ENCODE measurements at regions not wholly inside any gene's neighbourhood (a gene's known extent, or its start where the extent isn't known, plus 50 kb on each side); places are given as distances from the start of the nearest gene placed in this dataset.

DNA sequence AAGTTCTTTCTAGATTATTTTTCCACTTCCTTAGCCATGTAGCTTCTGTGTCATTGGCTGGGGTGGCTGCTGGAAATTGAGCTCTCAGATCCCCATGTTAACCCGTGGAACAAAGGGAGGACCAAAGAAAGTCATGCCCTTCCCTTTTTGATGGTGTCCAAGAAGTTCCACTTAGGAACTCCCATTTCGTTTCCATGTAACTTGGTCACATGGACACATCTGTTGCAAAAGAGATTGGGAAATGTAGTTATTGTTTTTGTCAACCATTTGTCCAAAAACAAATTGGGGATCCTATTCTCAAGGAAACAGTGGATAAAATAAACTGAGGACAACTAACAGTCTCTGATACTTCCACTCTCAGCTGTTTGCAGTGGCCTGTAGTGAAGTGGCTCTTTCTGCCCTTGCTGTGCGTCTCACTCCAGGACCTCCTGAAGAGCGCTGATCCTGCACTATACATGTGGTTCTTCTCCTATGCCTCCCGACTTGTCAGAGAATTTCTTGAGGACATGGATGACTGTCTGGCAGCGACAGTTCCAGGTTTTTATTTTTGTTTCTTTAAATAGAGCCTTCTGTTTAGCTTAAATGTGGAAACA, 125.3 kb upstream of the LNX1 start:
- H3K9me2 ChIP-seq, result no peaks in the 10 kb centered on the region
- 94% methylated on average over 6 of the region's 6 CpGs for WGBS (ENCODE audit: low lambda C conversion rate)
- H3F3A ChIP-seq (replicated peaks; ENCODE audit: insufficient read depth), result peaks cover 40% of the 10 kb centered on the region
- H3K4me2 ChIP-seq, result no peak overlapping the region
- H3K27me3 ChIP-seq (ENCODE audit: insufficient read depth), result no peaks in the 10 kb centered on the region
- peak overlapping the region in 1 of 2 experiments; percentile 60; a peak in 1 of 4 replicates for H3K27ac ChIP-seq (ENCODE audit: low read depth in 2 of 2, low read length in 1 of 2)
- ChIA-PET CTCF (interaction anchor here (0.6 to 1.8 kb wide), 3 partner anchors 28 to 518 kb away, joined by 3 to 4 read pairs (median 3); no protein-coding TSS in a partner anchor), POLR2A (no interaction called here)
- H3K9ac ChIP-seq, result no peak overlapping the region
- peaks cover 4 to 22% of the 10 kb centered on the region in 2 experiments for H3K4me1 ChIP-seq (ENCODE audit: control insufficient read depth in 1 of 2, insufficient read depth in 2 of 2, low read depth in 1 of 2, low read length in 1 of 2)
- no peak for TF ChIP-seq NRF1 (IDR thresholded peaks at IDR 0.05; ENCODE audit: low read depth, low read length)
- TF ChIP-seq EZH2phosphoT487 (IDR thresholded peaks at IDR 0.05; ENCODE audit: borderline replicate concordance, low read depth), result no peak
- no peak for TF ChIP-seq FOXJ3 (CRISPR knock-in tag; IDR thresholded peaks at IDR 0.05)
- TF ChIP-seq, protein P1, sequence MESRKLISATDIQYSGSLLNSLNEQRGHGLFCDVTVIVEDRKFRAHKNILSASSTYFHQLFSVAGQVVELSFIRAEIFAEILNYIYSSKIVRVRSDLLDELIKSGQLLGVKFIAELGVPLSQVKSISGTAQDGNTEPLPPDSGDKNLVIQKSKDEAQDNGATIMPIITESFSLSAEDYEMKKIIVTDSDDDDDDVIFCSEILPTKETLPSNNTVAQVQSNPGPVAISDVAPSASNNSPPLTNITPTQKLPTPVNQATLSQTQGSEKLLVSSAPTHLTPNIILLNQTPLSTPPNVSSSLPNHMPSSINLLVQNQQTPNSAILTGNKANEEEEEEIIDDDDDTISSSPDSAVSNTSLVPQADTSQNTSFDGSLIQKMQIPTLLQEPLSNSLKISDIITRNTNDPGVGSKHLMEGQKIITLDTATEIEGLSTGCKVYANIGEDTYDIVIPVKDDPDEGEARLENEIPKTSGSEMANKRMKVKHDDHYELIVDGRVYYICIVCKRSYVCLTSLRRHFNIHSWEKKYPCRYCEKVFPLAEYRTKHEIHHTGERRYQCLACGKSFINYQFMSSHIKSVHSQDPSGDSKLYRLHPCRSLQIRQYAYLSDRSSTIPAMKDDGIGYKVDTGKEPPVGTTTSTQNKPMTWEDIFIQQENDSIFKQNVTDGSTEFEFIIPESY (IDR thresholded peaks at IDR 0.05; ENCODE audit: borderline replicate concordance, low read depth), result no peak
- no peak for TF ChIP-seq SMC3 (IDR thresholded peaks at IDR 0.05; ENCODE audit: low read depth, low read length)
- TF ChIP-seq RAD21 (IDR thresholded peaks at IDR 0.05; ENCODE audit: low read length), result no peak
- no peak for TF ChIP-seq GATA2 (CRISPR knock-in tag; IDR thresholded peaks at IDR 0.05)
- H3K4me3 ChIP-seq (ENCODE audit: low read depth in 2 of 2, low read length in 1 of 2), result no peak overlapping the region
- no peak for DNase-seq
- no peaks in the 10 kb centered on the region for H3K36me3 ChIP-seq (replicated peaks in 1 of 2; ENCODE audit: control insufficient read depth in 1 of 2, insufficient read depth in 2 of 2, low read length in 1 of 2)
- H2AFZ ChIP-seq (ENCODE audit: low read depth), result no peak overlapping the region
- H4K20me1 ChIP-seq (ENCODE audit: insufficient read depth), result no peaks in the 10 kb centered on the region
- H3K9me3 ChIP-seq, result no peaks in the 10 kb centered on the region
- no peaks in the 10 kb centered on the region for H3K79me2 ChIP-seq (ENCODE audit: insufficient read depth)

DNA sequence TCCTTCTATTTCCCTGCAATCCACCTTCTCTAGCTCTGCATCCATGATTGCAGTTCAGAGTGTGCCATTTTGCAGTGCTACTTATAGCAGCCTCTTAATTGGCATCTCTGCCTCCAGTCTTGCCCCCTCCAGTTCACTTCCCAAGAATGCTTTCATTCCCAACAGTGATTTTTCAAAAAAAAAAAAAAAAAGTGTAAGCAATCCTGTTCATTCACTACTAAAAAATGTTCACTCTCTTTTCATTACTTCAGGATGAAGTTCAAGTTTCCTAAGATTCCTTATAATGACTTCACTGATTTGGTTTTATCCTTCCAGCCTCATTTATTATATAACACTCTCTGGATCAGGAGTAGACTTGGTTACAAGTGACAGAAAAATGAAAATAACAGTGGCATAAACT, 124.7 kb upstream of the LNX1 start:
- no peak for DNase-seq
- Histone ChIP-seq H3K9ac (no peak overlapping the region), H3K36me3 (replicated peaks in 1 of 2; ENCODE audit: control insufficient read depth in 1 of 2, insufficient read depth in 2 of 2, low read length in 1 of 2) (no peaks in the 10 kb centered on the region), H3K4me2 (peak overlapping the region; percentile 69), H3F3A (replicated peaks; ENCODE audit: insufficient read depth) (peaks cover 40% of the 10 kb centered on the region), H3K9me3 (no peaks in the 10 kb centered on the region), H3K9me2 (no peaks in the 10 kb centered on the region), H4K20me1 (ENCODE audit: insufficient read depth) (no peaks in the 10 kb centered on the region), H3K4me1 (ENCODE audit: control insufficient read depth in 1 of 2, insufficient read depth in 2 of 2, low read depth in 1 of 2, low read length in 1 of 2) (peaks cover 4 to 22% of the 10 kb centered on the region in 2 experiments), H3K27me3 (ENCODE audit: insufficient read depth) (no peaks in the 10 kb centered on the region), H2AFZ (ENCODE audit: low read depth) (no peak overlapping the region), H3K79me2 (ENCODE audit: insufficient read depth) (no peaks in the 10 kb centered on the region), H3K27ac (ENCODE audit: low read depth in 2 of 2, low read length in 1 of 2) (peak overlapping the region in 1 of 2 experiments; percentile 60; a peak in 2 of 4 replicates), H3K4me3 (ENCODE audit: low read depth in 2 of 2, low read length in 1 of 2) (no peak overlapping the region)
- ChIA-PET CTCF (no interaction called here), POLR2A (no interaction called here)
- TF ChIP-seq PBX3 (IDR thresholded peaks at IDR 0.05) (peak; percentile 9; the same call in 1 of the 2 replicates), JUND (IDR thresholded peaks at IDR 0.05) (no peak), TCF12 (IDR thresholded peaks at IDR 0.05) (0 out of 2 replicates have a peak, but pooled peaks have one; percentile 4)
